Dedifferentiated amniotic fluid mesenchymal stem cell (primary cell): ENCODE measurements at regions not wholly inside any gene's neighbourhood (a gene's known extent, or its start where the extent isn't known, plus 50 kb on each side); places are given as distances from the start of the nearest gene placed in this dataset.
A peak's percentile ranks its signal among the peaks of the same experiment; 100 is the strongest.

Experiments
- DNase-seq: peaks from one replicate; pipeline ENCODE4 v3.0.0-alpha.2; 2016; ENCODE audit errors: extremely low spot score

DNA sequence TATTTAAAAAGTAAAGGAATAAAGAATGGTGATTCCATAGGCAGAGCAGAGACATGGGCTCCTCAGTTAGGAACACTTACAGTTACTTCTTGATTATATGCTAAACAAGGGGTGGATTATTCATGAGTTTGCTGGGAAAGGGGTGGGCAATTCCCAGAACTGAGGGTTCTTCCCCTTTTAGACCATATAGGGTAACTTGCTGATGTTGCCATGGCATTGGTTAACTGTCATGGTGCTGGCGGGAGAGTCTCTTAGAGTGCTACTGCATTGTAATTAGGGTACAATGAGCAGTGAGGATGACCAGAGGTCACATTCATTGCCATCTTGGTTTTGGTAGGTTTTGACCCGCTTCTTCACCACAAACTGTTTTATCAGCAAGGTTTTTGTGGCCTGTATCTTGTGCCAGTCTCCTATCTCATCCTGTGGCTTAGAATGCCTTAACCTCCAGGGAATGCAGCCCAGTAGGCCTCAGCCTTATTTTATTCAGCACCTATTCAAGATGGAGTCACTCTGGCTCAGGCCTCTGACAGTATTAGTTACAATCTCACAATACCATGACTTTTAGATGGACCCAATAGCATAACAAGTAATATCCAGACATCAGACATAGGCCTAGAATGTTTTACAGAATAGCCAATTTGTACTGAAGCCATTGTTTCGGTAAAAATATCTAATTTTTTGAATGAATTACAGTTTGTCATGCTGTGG lies 106.8 kb downstream of the ZBTB18 start:
- DNase-seq: no peak

DNA sequence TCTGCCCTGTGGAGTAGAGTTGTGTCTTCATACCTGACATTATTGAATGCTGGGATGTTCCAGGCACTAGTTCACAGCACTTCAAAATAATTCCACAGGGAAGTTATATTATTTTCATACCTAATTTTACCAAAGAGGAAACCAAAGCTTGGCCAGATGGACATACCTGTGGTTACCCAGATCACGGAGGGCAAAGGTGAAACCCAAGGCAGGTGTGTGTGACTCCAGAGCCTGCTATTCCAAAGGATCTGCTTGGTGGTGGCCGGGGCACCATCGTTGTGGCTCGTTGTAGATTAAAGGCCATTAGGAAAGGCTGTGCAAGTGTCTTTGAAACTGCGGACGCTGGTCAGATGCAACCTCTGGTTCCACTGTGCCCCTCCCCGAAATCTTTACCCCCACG lies 108.6 kb downstream of the ZBTB18 start:
- no peak for DNase-seq

DNA sequence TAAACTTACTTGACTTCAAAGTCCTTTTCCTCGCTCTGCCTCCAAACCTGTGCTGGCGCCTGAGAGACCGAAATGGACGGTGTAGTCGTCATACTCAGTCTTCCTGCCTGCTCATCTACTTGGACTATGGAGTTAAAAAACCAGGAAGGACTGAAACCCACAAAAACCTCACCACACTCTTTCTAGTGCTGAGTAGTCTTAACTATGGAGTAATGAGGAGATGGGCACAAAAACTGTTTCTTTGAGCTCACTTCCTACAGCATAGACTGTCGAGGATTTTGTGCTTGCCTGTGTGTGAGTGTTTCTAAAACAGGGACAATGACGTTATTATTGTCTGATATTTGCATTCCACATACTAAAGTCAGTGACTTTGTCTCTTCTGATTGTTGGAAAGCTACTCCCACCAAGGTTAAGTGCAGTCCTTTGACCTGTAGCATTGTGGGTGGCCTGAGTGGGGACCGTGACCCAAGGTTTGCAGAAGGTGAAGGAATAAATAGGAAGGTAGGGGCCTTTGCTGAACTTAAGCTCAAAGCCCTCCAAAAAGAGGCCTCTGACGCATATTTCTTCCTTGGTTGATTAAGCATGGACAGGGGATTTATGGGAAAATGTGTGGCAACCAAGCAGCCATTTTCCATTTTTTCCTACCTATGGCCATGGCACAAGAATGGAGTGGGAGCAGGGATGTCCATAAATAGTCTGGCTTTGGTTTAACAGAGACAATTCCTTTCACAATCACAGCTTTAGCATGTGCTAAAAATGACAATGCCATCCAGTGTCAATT lies 109.6 kb downstream of the ZBTB18 start:
- DNase-seq: no peak

DNA sequence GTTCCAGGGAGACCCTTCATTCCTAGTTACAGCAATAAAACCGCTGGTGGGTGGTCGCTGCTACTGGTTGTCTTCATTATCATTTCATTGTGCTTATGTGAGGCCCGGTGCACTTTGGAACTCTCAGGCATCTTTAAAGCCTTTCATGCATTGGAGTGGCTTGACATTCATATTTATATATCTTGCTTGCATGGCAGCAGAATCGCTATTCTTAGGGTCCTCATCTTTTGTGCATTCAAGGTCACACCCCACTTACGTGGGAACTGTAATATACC lies 110.1 kb downstream of the ZBTB18 start:
- no peak for DNase-seq

DNA sequence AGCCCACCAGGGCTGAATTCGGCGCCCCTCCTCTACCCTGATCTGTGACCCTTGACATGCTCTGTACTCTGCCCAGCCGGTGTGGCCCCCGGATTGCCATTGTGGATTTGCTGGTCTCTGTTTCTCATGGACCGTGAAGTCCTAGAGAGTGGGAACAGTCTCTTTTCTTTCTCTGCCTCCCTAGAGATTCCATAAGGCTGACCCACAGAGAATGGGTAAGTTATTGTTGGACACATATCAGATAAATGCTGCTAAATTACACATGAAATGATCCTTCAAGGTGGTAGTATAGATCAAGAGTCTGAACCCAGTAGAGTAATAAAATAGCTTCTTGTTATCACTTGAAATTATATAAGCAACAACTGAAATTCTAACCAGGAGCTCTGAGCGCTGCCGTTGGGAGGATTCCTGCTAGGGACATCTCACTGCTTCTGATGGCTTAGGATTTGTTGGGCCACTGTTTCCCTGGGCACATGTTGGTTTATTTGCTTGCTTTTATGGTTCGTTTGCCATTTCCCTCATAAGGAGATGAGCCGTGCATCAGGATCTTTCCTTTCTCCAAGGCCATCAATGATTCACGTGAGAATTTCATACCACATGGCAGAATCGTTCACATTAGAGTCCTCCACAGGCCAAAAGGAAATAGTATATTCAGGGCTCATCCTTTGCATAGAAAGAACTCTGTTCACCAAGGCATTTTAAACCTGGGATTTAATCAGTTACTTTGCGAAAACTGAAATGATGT lies 111.9 kb downstream of the ZBTB18 start:
- DNase-seq: no peak

DNA sequence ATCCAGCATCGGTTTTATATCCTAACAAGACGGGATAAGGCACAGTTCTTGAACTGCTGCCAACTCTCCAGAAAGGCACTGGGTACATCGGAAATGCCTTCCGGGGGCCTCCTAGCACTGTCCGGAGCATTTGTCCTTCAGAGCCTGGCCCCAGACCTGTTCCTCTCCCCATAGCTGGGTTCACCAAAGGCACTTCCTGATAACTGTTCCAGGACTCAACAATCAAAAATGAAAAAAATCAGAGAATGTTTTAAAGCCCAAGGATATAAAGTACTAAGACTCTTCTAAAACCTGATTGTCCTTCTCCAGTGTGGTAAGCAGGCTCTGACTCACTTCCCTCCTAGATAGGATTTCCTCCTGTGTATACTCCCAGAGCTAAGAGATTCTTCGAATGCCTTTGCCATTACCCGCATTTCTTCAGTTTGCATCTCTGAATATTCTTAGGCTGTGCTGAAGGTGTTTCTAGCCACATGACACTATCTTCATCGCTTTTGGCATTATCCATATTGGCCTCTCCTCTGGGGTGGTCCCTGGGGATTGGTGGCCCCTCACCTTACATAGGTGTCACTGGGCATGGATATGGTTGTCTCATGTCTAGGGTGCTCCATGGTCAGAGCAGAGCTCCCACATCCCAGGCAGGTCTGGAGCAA lies 112.9 kb downstream of the ZBTB18 start:
- DNase-seq: peak; percentile 96

DNA sequence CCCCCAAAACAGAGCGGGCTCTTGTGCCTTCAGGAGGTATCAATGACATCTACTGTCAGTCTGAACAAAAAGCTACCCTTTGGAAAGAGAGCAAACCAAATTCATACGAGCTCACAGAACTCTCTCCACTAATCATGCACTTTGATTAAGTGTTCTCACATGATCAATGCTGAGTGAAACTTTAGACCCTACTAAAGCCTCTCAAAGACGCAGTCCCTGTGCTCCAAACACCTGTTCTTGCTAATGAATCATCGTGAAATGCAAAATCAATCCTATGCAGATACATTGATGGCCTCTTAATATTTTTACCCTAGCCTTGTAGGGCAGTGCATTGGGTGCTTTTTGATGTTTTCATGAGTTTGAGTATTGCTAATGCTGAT lies 113.4 kb downstream of the ZBTB18 start:
- no peak for DNase-seq

DNA sequence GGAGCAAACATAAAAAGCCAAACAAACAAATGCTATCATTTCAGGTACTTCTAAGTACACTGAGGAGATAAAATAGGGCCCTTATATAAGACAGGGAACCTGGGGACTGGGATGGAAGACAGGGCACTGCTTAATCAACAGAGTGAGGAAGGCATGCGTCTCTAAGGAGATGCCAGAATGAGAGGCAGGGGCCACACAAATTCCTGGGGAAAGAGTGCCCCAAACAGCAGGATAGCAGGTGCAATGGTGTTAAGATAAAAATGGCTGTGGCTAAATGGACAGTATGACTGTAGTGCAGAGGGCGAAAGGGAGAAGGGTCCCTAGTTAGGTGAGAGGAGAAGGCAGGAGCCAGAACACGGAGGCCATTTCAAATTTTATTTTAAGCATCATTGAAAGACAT lies 113.9 kb downstream of the ZBTB18 start:
- DNase-seq: no peak

DNA sequence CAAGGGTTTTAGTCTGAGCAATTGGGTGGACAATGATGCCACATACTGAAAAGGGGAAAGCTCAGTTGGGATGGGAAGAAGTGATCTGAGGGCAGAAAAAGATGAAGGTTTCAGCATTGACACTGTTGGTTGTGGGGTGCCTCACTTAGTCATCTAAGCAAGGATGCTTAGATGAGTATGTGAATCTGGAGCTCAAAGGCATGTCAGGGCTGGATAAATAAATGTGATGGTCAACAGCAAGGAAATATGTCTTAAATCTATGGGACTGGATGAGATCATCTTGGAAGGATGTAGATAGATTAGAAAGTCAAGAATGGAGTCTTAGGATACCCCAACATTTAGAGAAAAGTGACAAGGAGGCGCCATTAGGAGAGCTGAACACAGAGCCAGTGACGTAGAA lies 114.6 kb downstream of the ZBTB18 start:
- no peak for DNase-seq

DNA sequence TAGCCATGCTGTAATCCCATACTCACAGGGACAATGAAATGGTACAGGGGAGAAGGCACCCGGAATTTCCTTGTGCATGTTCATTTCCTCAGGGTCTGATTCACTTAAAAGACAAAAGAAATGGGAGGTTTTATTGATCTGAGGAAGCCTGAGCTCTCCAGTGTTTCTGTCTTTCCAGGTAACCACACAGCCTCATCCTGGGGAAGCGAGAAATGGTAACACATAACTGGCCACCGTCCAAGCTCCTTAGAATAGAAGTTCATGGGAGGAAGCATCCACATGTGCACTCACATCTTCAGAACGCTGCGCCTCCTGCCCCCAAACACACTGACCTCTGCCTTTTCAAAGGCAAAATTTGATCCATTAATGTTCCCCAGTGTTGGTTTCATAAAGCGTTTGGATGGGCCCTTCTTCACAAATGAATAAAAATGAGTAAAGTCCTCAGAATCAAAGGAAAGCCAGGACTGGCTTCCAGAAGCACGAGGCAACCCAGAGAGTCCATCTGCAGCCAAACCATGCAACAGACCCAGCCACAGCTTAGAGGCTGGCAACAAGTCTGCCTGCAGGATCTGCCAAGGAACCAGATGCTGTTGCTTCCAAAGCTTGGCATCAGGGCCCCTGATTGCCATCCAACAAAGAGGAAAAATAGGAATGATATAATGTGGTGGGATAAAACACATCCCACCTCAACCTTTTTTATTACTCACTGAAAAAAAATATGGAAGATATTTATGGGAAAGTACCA lies 120.3 kb downstream of the ZBTB18 start:
- DNase-seq: no peak

DNA sequence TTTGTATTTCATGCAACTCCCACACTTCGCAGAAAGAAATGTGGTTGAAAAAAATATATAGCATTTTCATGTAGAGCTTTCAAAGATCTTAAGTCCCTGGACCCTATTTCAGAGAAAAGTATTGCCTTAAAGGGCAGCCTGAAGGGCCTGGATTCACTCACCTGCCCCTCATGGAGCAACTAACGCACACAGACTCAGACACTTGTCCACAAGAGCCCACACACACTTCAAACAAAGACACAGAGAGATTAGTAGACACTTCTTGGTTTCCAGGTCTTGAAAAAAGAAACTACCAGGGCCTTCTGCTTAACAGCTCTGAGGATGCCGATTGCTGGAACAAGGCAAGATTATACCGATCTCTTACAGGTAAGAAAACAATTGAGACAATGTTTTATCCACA lies 122.2 kb downstream of the ZBTB18 start:
- DNase-seq: no peak

DNA sequence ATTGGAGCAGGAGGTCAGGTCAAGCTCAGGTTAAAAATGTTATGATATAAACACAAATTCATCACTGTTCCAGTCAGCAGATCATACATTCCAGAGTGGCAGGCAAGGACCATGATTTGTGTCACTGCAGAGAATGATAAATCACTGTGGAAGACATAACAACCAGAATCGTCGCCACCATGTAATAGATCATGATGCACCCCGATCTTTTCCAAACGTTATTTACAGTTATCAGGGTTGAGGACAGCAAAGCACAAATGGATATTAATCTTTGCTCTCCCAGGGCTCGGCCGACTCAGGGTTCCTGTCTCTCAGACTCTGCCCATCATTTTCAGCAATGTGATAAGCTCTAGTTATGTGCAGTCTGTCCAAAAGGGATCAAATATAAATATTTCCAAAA lies 122.7 kb downstream of the ZBTB18 start:
- no peak for DNase-seq

DNA sequence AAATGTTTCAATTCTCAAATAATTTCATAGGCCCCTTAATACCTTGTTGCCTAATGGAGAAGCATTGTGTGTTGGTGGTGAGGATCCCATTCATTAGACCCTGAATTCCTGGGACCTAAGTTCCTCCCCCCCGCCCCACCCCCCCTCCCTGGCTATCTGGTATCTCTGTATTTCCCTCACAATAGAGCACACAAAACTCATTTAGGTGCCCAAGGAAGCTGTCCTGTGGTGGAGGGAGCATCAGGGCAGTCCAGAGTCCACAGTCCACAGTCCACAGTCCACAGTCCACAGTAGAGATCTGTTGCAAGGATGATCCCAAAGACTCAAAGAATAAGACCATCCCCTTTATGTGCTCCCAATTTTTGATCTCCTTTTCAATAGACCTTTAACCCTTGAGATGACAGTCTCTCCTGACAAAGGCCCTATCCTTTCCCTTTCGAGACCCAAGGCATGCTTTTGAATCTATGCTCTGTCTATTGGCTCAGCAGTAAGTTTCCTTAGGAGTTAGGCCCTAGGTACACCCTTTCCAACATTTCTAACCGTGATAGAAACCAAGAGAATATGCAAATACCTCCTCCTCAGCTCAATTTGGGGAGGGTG lies 123.9 kb downstream of the ZBTB18 start:
- DNase-seq: no peak

DNA sequence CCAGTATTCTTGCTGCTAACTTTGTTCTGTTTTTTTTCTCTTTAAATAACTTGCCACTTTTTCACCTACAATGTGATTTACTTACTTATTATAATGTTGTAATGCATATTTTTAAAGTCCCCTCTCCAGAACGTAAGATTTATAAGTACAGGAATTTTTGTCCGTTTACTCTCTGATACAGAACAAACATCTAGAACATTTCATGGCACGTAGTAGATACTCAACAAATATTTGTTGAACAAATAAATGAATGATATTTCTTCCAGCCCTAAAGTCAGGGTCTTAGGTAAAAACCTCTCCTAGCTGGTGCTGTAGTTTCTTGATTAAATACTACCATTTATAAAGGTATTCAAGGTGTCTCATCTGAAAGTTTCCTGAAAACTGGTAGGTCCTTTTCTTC lies 125.1 kb downstream of the ZBTB18 start:
- DNase-seq: no peak

DNA sequence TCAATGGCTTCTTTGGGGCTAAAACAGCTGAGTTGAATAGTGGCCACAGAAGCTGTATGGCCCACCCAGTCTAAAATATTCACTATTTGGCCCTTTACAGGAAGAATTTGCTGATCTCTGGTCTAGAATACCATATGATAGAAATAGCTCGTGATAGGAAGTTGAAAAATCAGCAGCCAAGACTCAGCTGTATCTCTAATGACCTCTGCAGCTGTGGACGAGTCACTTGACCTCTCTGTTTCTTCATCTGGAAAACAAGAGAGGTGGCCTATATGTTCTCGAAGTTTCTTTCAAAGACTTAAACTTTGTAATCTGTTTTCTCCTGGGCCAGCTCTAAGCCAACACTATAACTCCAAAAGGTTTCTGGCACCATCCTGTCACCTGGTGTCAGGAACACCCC lies 129.2 kb downstream of the ZBTB18 start:
- DNase-seq: no peak

DNA sequence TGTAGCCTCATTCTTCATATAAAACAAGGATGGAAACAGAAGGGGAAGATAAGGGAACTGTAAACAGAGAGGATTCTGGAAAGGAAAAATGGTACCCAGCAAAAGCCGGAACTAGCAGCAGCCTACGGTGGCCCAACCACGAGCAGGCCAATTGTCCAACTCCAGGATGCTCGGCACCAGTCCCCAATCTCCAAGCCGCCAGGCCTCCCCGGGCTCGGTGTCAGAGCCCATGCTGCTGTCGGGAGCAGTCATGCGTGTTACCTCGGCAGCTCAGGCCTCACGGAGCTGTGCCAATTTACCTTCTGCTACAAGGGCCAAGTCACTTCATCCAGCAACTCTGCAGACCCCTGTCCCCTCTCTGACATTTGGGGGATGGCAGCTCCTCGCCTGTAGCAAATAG lies 130.8 kb downstream of the ZBTB18 start:
- DNase-seq: no peak

DNA sequence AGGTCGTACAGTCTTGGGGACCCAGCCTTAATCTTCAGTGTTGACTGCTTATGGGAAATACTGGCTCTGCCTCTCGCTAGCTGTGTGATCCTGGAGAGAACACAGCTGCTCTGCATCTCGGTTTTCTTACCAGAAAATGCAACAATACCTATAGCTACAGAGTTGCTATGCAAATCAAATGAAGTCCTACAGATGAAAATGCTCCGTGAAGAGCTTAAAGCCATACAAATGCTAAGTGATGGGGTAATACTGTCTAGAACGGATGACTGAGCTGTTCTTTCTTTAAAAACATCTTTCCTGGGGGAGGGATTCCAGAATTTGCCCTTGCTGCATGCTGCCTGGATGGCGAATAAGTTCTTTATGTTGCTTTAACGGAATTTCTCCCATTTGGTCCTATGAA lies 132.0 kb downstream of the ZBTB18 start:
- DNase-seq: no peak

DNA sequence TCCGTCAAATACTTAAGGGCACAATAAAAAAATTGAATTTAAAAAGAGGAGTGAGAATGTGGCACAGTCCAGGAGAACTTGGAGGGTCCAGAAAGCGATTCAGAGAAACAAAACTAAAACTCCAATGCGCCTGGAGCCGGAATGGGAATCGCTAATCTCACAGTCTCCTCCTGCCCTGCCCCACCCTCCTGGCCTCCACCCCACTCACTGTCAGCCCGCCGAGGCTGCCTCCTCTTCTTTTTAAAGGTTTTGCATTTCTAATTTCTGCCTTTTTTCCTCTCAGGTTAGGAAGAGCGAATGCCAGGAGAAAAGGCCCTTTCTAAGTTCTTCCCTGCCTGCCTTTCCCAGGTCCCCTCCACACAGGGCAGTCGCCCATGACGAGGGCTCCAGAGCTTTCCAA lies 135.3 kb downstream of the ZBTB18 start:
- no peak for DNase-seq

DNA sequence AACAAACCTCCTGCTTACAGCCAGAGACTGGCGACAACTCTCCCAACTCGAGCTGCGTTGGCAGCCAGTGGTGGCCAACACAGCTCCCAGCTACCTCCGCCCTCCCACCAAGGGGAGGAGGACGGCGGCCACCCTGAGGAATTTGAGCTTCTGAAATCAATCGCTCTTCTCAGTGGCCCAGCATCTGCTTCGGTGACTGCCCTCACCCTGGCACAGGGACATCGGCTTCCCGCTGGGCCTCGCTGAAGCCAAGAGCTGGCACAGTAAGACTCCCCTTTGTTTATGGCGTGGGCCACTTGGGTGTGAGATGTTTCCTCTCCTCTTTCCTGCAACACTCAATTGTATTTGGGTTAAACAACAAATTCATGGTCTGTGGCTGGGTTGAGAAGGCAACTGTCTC lies 136.2 kb downstream of the ZBTB18 start:
- no peak for DNase-seq

DNA sequence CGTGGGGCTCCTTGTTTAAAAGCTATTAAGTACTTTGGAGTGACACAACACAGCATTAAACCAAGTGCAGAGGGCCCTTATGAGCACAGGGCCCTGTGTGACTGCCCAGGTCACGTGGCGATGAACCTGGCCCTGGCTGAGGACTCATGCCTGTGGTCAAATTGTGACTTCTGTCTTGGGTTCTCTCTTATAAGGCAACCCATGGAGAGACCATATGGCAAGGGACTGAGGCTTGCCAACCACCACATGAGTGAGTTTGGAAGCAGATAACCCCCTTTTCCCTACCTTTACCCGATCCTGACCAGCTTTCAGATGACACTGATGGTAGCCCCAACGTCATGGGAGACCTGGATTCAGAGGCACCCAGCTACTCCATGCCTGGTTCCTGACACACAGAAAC lies 140.5 kb downstream of the ZBTB18 start:
- no peak for DNase-seq

DNA sequence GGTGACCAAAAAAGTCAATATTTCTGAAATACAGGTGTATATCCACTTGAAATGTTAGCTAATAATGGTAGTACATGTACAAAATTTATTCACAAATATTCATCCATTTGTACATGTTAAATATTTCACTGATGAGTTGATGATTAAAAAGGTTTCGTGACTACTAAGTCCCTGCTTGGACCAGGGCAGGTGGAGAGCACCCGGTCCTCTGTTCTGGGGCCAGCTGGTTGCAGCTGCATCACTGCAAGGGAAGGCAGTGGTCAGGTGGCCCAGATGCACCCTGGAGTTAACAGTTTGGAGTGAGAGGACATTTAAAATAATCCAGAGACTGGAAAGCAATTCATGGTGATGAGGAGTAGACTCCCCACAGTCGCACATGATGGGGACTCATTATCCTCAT lies 141.2 kb downstream of the ZBTB18 start:
- DNase-seq: no peak
